HG02943 (cell line): ENCODE measurements at regions not wholly inside any gene's neighbourhood (a gene's known extent, or its start where the extent isn't known, plus 50 kb on each side); places are given as distances from the start of the nearest gene placed in this dataset.
"Not testable (repeated sequence)": the region's sequence is repeated elsewhere in the genome, so short reads cannot be mapped to it uniquely, and the experiment has no call there.

ENCODE experiments used
- ATAC-seq: cut with Tn5 transposase; IDR thresholded peaks from one replicate; pipeline ENCODE4 v1.9.1; 2021; ENCODE audit warnings: mild to moderate bottlenecking, low read depth, moderate library complexity; ENCODE audit not compliant: unreplicated experiment

DNA sequence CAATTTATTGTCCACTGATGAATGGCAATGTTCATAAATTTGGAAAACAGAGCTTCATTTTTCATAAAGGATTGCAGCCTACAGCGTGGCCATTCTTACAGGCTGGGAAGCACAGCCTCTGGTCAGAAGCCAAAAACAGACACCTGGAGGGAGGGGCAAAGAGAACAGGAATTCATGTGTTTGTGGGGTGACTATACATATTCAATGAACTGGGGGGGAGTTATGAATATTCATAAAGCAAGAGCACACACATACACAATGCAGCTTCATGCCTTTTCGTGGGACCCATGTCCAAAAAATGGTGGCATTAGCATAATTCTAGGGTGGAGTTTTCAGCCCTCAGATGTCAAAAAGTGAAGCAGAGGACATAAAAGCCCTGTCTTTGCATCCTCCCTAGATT, 173.3 kb downstream of the VEGFC start:
- ATAC-seq: no peak

DNA sequence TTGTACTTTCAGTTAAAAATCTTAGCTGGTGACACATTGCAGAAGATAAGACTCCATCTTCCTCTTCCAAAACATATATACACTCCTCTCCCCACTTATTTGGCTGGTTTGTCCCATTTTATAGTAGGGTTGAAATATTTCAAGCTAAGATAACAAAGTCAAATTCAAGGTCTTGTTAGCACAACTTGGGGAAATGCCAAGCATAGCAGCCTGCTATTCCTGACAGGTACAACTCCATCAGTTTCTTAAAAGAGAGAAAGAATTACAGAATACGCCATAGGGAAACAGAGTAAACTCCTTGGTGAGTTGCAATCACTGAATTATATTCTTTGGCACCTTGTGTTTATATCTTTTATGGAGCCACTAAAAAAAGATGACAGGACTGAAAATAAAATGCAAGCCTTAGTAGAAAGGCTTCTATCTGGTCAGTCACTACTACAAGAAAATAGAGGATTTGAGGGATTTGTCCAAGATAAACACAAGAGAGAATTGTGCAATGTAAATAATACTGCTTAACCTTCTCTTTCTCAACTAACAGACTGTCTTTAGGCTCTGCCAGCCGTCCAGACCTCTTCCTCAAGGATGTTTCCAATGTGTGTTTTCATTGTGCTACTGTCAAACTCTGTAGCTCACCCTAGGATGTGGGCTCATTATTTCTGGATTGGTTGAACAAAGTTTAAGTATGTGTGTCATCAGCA, 170.3 kb downstream of the VEGFC start:
- ATAC-seq: no peak

DNA sequence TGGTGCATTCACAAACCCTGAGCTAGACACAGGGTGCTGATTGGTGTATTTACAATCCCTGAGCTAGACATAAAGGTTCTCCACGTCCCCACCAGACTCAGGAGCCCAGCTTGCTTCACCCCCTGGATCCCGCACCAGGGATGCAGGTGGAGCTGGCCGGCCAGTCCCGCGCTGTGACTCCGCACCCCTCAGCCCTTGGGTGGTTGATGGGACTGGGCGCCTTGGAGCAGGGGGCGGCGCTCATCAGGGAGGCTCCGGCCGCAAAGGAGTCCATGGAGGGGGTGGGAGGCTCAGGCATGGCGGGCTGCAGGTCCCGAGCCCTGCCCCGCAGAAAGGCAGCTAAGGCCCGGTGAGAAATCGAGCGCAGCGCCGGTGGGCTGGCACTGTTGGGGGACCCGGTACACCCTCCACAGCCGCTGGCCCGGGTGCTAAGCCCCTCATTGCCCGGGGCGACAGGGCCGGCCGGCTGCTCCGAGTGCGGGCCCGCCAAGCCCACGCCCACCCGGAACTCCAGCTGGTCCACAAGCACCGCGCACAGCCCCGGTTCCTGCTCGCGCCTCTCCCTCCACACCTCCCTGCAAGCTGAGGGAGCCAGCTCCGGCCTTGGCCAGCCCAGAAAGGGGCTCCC, 167.6 kb downstream of the VEGFC start:
- not testable (repeated sequence) for ATAC-seq

DNA sequence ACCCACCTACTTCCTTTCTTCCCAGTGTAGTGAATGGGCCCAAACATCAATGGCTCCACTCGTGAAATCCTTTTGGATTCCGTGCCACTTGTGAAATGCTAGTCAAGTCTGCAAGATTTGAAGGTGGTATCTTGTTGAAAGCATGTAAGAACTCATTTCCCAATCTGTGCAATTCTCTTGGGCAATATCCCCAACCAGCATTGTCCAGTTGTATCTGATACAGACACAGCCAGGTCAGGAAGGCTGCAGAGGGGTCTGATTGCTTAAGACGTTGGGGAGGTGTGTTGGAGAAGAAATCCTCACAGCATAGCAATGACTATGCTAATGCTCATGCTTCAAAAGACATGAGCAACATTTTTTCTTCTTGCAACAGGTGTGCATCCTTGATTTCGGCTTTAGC, 164.8 kb downstream of the VEGFC start:
- ATAC-seq: no peak

DNA sequence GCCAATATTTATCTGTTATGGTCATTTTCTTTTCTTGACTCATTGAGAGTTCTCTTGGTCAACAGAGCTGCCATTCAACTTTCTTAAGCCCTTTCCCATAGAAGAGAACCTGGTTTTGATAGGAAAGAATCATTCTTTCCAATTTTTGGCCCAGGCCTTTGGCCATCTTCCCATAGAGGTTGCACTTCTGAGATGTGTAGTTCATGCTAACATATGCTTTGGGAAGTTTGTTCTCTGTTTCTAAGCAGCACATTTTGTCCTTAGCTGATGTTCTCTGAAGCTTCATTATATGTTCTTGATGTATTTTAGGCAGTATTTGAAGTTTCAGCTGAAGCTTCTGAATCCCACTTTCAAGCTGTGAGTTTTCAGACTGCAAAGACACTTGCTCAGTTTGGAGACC, 161.1 kb downstream of the VEGFC start:
- no peak for ATAC-seq
